ENCODE measurements at regions not wholly inside any gene's neighbourhood (a gene's known extent, or its start where the extent isn't known, plus 50 kb on each side); places are given as distances from the start of the nearest gene placed in this dataset.
A peak's percentile ranks its signal among the peaks of the same experiment; 100 is the strongest.

DNA sequence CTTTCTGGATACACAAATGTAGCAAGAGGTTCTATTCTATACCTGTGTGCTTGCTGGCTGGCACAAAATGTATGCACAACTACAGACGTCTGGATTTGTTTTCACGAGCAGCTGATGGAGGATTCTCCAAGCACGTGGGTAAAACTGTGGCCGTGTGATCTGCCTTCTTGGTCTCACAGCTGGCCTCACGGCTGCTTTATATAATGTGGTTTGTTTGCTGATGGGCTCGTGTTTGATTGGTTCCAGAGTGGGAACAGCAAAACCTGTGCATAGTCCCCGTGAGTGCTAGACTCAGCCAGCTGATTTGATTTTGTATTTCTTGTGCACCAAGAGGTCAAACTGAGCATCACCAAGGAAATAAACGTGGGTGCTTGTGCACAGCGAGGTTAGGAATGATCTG, 262.6 kb upstream of the RPS6KA3 start:
- no peak for DNase-seq
- Histone ChIP-seq H3K4me3 (no peak overlapping the region), H3K9me3 (no peaks in the 10 kb centered on the region), H3K36me3 (no peaks in the 10 kb centered on the region), H3K27ac (no peak overlapping the region), H3K27me3 (peaks cover 0 to 7% of the 10 kb centered on the region in 2 donors), H3K4me1 (no peaks in the 10 kb centered on the region)
- TF ChIP-seq, protein P1, sequence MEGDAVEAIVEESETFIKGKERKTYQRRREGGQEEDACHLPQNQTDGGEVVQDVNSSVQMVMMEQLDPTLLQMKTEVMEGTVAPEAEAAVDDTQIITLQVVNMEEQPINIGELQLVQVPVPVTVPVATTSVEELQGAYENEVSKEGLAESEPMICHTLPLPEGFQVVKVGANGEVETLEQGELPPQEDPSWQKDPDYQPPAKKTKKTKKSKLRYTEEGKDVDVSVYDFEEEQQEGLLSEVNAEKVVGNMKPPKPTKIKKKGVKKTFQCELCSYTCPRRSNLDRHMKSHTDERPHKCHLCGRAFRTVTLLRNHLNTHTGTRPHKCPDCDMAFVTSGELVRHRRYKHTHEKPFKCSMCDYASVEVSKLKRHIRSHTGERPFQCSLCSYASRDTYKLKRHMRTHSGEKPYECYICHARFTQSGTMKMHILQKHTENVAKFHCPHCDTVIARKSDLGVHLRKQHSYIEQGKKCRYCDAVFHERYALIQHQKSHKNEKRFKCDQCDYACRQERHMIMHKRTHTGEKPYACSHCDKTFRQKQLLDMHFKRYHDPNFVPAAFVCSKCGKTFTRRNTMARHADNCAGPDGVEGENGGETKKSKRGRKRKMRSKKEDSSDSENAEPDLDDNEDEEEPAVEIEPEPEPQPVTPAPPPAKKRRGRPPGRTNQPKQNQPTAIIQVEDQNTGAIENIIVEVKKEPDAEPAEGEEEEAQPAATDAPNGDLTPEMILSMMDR (IDR thresholded peaks at IDR 0.05), result no peak
- no peak for TF ChIP-seq POLR2A (IDR thresholded peaks at IDR 0.05)
- intact Hi-C loops (cut with DNase I; ENCODE audit: low total_unique reads), result no loop called here

DNA sequence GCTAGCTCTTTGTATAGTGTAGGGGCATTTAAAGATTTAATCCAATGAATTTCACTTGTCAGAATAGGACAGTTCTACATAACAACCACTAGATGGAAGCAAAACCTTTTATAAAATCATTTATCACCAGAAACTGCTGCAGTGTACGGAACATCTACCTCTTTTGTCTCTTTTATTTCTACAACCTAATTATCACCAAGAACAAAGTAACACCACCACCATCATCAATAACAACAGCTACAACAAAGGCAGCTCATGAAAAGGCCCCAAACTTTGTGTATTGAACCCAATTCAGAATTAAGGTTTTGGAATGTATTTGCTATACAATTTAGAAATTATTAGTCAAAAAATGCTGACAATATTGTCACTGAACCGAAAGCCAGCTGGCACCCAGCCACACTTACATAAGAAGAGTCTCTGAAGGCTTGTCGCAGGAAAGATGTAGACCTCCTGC, 260.9 kb upstream of the RPS6KA3 start:
- no peak overlapping the region for H3K27ac ChIP-seq
- H3K27me3 ChIP-seq, result peaks cover 0 to 7% of the 10 kb centered on the region in 2 donors
- no peaks in the 10 kb centered on the region for H3K36me3 ChIP-seq
- intact Hi-C loops (cut with DNase I; ENCODE audit: low total_unique reads), result no loop called here
- H3K4me1 ChIP-seq, result no peaks in the 10 kb centered on the region
- H3K4me3 ChIP-seq, result no peak overlapping the region
- TF ChIP-seq, protein P1 (IDR thresholded peaks at IDR 0.05), result peak; percentile 49 to 60 (median 57)
- no peak for TF ChIP-seq POLR2A (IDR thresholded peaks at IDR 0.05)
- DNase-seq, result peak in 1 of 2 donors; percentile 22
- H3K9me3 ChIP-seq, result no peaks in the 10 kb centered on the region

DNA sequence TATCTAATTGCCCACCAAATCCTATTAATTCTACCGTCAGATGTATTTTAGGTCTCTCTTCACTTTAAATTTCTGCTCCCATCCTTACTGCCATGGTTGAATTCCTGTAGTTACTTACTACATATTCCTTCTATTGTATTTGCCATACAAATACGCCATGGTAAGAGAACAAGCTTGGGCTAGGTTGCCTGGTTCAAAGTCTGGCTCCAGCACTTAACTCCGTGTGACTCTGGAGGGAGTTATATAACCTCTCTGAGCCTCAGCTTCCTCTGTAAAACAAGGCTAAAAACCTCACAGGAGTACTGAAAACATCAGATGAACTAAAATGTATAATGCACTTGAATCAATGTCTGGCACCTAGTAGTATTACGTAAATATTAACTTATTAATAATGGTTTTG, 260.3 kb upstream of the RPS6KA3 start:
- intact Hi-C loops (cut with DNase I; ENCODE audit: low total_unique reads), result no loop called here
- Histone ChIP-seq H3K4me3 (no peak overlapping the region), H3K4me1 (no peaks in the 10 kb centered on the region), H3K27ac (no peak overlapping the region), H3K27me3 (peaks cover 0 to 7% of the 10 kb centered on the region in 2 donors), H3K9me3 (no peaks in the 10 kb centered on the region), H3K36me3 (no peaks in the 10 kb centered on the region)
- TF ChIP-seq, protein P1 (IDR thresholded peaks at IDR 0.05), result no peak
- no peak for TF ChIP-seq POLR2A (IDR thresholded peaks at IDR 0.05)
- DNase-seq, result no peak

DNA sequence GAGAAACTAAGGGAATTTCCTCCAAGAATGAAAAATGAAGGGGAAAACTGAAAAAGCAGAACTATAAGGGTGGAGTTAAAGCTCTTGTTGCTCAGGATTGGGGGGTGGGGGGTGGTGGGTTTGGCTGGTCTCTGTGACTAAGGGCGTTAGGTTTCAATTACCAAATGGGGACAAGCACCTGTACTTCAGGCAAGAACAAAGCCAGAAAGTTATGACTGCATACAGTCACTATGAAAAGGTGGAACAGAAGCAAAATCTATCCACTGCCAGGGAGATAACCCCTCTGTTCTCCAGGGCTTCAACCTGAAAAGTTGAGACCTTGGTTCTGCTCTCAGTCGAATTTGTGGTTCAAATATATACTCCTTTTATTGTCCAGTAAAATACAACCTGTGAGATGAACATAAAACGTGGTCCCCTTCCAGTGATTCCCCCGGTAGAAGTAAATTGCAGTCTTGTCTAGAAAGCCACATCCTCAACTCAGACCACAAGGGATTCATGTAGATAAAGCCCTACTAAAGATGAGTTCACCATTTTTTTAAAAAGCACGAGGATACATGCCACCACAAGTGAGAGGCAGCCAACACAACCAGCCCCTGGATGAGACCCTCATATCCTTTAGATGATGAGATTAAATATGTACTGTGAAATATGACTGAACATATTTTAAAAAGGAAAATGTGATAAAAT, 257.1 kb upstream of the RPS6KA3 start:
- Histone ChIP-seq H3K4me3 (no peak overlapping the region), H3K27ac (no peak overlapping the region), H3K36me3 (no peaks in the 10 kb centered on the region), H3K9me3 (no peaks in the 10 kb centered on the region), H3K27me3 (peaks cover 0 to 7% of the 10 kb centered on the region in 2 donors), H3K4me1 (no peaks in the 10 kb centered on the region)
- no peak for DNase-seq
- intact Hi-C loops (cut with DNase I; ENCODE audit: low total_unique reads), result no loop called here
- no peak for TF ChIP-seq POLR2A (IDR thresholded peaks at IDR 0.05)
- TF ChIP-seq, protein P1 (IDR thresholded peaks at IDR 0.05), result no peak

DNA sequence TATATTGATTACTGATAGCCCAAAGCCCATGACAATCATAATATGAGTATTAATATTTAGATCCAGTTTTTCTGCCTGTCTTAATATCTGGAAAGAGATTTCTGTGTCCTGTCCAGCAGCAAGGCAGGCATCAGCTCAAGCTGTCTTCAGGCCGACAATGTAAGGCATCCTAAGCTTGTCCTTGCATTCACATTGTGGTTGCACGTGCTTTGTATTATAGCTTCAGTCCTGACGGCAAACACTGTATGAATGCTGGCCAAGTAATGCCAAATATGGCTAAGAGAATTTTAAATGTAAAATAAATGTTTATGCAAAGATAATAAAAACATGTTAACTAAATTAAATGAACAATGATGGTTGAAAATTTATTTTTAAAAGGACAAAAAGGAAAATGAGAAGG, 255.7 kb upstream of the RPS6KA3 start:
- Histone ChIP-seq H3K36me3 (no peaks in the 10 kb centered on the region), H3K4me1 (no peaks in the 10 kb centered on the region), H3K27ac (no peak overlapping the region), H3K9me3 (no peaks in the 10 kb centered on the region), H3K27me3 (peaks cover 0 to 7% of the 10 kb centered on the region in 2 donors), H3K4me3 (no peak overlapping the region)
- intact Hi-C loops (cut with DNase I; ENCODE audit: low total_unique reads), result no loop called here
- no peak for TF ChIP-seq POLR2A (IDR thresholded peaks at IDR 0.05)
- TF ChIP-seq, protein P1 (IDR thresholded peaks at IDR 0.05), result no peak
- DNase-seq, result no peak
